Left ventricle myocardium superior (tissue), 1 donor: ENCODE measurements at regions not wholly inside any gene's neighbourhood (a gene's known extent, or its start where the extent isn't known, plus 50 kb on each side); places are given as distances from the start of the nearest gene placed in this dataset.

ENCODE experiments used
- ATAC-seq: fragments of 200-7000 bp; cut with Tn5 transposase; one replicate; pipeline ENCODE4 v1.9.1; 2020; ENCODE audit warnings: mild to moderate bottlenecking, moderate library complexity
- DNase-seq: peaks from one replicate; pipeline ENCODE4 v3.0.0-alpha.2; 2020
- intact Hi-C: fragments of 100-400 bp; cut with micrococcal nuclease; formaldehyde crosslinking; loops from one replicate; pipeline ENCODE4 v1.11.0; 2022
- donor health status: DM: no; HTN: yes; CAD: no; lungs with severe emphysema.

GRCh38 chr14:61174987-61175386, 106.2 kb downstream of the TMEM30B start:
- intact Hi-C loops, result no loop called here
- ATAC-seq (no peak), DNase-seq (no peak)

GRCh38 chr14:61174441-61174891, 106.7 kb downstream of the TMEM30B start:
- intact Hi-C loops, result no loop called here
- ATAC-seq (no peak), DNase-seq (no peak)

- no peak for ATAC-seq
- intact Hi-C loops, result no loop called here
- no peak for DNase-seq
Measured at GRCh38 chr14:61171727-61172126, 109.4 kb downstream of the TMEM30B start.

DNA sequence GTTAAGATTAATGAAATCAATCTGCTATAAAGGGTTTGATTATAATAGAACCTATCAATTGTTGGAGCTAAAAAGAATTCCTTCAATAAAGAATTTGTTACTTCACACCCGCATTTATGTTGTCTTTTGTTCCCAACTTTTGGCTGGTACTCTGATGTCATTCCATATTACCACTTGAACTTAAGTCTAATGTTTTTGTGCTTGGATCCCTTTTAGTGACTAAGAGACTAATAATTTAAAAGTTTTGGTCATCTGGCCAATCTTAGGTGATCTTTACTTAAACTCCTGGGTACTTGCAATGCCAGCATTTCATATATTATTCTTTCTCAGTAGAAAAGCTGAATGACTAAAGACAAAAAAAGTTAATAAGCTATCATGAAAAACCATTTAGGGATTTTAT, 113.0 kb downstream of the TMEM30B start:
- no peak for DNase-seq
- intact Hi-C loops, result no loop called here
- no peak for ATAC-seq

DNA sequence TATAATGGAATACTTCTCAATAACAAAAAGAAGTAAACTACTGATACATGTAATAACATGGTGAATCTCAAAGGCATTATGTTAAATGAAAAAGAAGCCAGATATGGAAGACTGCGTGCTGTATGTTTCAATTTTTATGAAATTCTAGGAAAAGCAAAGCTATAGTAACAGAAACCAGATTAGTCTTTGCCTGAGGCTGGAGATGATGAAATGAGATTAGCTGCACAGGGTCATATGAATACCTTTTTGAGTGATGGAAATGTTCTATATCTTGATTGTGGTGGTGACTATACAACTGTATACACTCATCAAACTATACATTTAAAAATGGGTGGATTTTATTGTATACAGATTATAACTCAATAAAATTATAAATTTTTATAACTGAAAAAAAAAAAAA, 113.5 kb downstream of the TMEM30B start:
- no peak for ATAC-seq
- intact Hi-C loops, result no loop called here

DNA sequence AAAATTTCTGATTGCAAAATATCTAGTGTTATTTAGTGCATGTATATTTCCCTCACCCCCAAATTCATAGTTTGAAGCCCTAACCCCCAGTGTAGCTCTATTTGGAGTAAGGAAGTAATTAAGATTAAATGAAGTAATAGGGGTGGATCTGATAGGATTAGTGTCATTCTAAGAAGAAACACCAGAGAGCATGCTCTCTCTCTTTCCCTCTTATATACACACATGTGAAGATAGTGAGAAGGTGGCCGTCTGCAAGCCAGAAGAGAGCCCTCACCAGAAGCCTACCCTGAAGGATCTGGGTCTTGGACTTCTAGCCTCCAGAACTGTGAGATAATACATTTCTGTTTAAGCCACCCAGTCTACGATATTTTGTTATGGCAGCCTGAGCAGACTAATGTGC, 120.3 kb downstream of the TMEM30B start:
- ATAC-seq (no peak), DNase-seq (no peak)
- intact Hi-C loops, result no loop called here

More for the DNA sequence above, 113.5 kb downstream of the TMEM30B start:
- no peak for DNase-seq

- ATAC-seq, result no peak
- no peak for DNase-seq
- intact Hi-C loops, result no loop called here
Measured at GRCh38 chr14:61154641-61155040, 126.5 kb downstream of the TMEM30B start.

GRCh38 chr14:61153914-61154545, 127.1 kb downstream of the TMEM30B start:
- DNase-seq, result no peak
- ATAC-seq, result no peak
- intact Hi-C loops, result no loop called here

DNA sequence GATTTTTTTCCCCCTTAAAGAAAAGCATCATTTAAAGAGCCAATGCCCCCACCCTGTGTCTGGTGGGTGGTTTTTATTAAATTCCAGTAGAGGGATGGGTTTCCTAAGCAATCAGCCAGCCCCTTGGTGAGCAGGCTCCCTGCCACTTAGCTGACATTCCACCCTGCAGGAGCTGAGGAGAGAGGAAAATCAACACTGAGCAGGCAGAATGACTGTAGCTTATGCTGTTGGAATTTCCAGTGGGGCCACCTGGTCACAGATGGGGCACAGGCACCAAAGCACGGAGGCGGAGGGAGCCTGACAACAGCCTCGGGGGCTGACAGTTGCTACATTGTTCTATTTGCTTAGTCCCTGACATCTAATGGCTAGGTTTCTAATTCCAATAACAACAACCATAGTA, 127.7 kb downstream of the TMEM30B start:
- no peak for ATAC-seq
- intact Hi-C loops, result no loop called here
- no peak for DNase-seq

- DNase-seq (no peak), ATAC-seq (no peak)
- intact Hi-C loops, result no loop called here
Measured at GRCh38 chr14:61152851-61153364, 128.2 kb downstream of the TMEM30B start.

- ATAC-seq, result no peak
- intact Hi-C loops, result no loop called here
- DNase-seq, result no peak
Measured at GRCh38 chr14:61151251-61151650, 129.9 kb downstream of the TMEM30B start.

DNA sequence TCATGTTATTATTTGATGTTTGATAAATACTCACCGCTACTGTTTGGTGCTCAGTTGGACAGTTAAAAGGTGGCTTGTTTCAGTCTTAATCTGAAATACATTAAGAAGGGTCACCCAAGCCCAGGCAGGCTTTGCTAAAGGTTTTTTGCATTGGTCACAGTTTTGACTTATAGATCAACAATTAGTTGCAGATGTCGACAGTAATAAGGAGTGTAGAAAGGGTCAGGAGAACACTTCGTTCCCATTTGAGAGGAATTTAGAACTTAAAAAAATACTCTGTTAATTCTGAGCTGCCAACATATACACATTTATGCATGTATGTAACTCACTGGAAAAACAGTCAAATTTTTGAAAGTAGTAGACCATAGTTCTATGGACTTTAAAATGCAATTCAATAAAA, 130.3 kb downstream of the TMEM30B start:
- no peak for ATAC-seq
- no peak for DNase-seq
- intact Hi-C loops, result no loop called here

- DNase-seq, result no peak
- ATAC-seq, result no peak
- intact Hi-C loops, result no loop called here
Measured at GRCh38 chr14:61149896-61150295, 131.2 kb downstream of the TMEM30B start.

DNA sequence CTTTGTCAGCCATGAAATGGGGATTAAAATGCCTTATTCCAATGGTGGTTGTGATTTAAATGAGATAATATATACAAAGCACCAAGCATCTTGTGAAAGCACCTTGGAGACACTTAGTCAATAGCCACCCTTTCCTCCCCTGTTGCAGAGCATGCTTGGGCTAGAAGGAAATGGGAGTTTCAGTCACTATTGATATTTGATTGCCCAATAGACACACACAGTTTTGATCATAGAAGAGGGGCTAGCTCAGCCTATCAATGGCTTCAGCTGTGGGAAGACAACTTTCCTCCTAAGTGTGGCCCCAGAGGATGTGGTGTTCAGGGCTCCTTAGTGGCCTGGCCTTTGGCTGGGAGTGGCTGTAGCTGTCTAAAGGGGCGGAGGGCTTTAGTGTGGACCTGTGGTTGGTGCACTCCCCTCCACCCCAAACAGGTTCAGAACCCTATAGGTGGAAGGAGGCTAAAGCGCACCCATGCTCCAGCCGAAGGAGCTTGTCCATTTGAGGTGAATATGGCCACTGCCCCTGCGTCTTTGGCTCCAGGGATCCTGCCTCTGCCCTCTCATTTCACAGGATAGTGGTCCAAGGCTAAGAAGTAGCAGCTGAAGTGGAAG, 132.3 kb downstream of the TMEM30B start:
- intact Hi-C loops, result no loop called here

GRCh38 chr14:61147831-61148549, 133.1 kb downstream of the TMEM30B start:
- ATAC-seq (peak; percentile 66), DNase-seq (peak; percentile 36)
- intact Hi-C loops, result no loop called here

More for the DNA sequence above, 132.3 kb downstream of the TMEM30B start:
- DNase-seq, result no peak
- ATAC-seq, result no peak

GRCh38 chr14:61147381-61147821, 133.7 kb downstream of the TMEM30B start:
- intact Hi-C loops, result no loop called here
- peak; percentile 39 for ATAC-seq
- no peak for DNase-seq

DNA sequence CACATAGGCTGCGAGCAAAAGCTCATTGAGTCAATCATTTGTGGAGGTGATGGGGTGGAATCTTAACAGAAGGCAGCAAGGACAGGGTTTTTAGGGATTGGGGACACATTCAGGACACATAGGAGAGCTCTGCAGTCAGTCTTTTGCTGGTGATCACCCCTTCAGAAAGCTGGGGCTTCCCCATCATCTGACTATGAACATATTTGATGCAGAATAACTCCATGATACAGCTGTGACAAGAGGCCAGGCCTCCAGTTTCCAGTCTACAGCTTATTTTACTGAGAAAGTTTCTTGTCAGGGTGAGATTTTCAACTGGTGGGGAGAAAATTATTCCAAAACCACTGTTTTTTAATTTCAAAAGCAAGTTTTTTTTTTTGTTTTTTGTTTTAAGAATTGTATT, 134.2 kb downstream of the TMEM30B start:
- no peak for DNase-seq
- no peak for ATAC-seq
- intact Hi-C loops, result no loop called here

GRCh38 chr14:61145903-61146481, 135.1 kb downstream of the TMEM30B start:
- no peak for ATAC-seq

DNA sequence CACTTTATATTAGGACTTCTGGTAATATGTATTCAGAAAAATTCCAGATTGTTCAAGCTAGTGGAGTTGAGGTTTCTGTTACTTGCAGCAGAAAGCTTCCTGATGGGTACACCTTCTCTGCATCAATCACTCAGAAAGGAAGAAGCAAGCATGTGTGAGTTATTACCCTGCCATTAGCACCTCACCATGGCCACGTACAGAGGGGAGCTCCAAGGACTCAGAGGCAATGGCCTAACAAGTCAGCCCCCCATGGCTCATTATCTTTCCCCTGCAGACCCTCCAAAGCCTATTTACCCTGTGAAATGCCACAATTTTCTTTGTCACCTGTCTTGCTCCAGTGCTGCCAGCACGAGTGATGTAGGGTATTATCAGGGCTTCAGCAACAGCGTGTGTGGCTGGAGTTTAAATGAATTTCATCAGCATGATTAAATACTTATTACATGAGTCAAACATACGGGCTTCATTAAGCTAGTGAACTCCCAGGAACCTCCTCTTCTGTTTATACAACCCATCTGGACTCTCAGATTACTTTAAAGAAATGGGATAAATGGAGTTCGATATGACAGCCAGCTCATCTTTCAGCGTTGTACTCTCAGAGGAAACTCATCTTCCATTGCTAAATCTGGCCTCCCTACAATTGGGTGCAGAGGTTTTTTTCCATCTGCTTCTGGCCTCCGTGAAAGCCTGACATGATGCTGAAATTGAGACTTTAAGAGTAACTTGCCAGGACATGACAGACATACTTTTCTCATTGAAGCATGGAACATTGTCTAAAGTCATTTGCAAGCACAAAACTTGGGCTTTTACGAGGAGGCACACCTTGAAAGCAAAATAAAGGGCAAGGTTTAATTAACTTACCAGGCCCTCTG, 135.9 kb downstream of the TMEM30B start:
- peak; percentile 70 for ATAC-seq
- intact Hi-C loops, result no loop called here
- no peak for DNase-seq

More at GRCh38 chr14:61145903-61146481, 135.1 kb downstream of the TMEM30B start:
- intact Hi-C loops, result no loop called here
- no peak for DNase-seq
